MCF 10A (cell line): ENCODE measurements at regions not wholly inside any gene's neighbourhood (a gene's known extent, or its start where the extent isn't known, plus 50 kb on each side); places are given as distances from the start of the nearest gene placed in this dataset.

ENCODE experiments used
- BruUV-seq: library from RNA; stranded (reverse); fragments of 400-500 nt; replicated peaks from 2 replicates; lab custom pipeline; 2021; lab: Mats Ljungman, UMichigan
- CTCF ChIA-PET: fragments of 300-600 bp; sonication (Branson Sonifier 250); formaldehyde crosslinking; extraction: SDS; loops from one replicate; lab custom pipeline; 2021; ENCODE audit warnings: antibody characterized with exemption, inconsistent platforms; lab: Yijun Ruan, JAX
- POLR2A ChIA-PET: fragments of 300-600, 350-650 bp; sonication (Branson Sonifier 250); formaldehyde crosslinking; extraction: SDS; loops from one replicate; lab custom pipeline; 2020; ENCODE audit warnings: antibody characterized with exemption, inconsistent platforms; lab: Yijun Ruan, JAX
- DNase-seq: peaks from one replicate; pipeline ENCODE4 v3.0.0-alpha.2; 2018; ENCODE audit not compliant: unreplicated experiment
- H3K27ac Mint-ChIP-seq: one replicate; pipeline ENCODE4 v1.8.0; 2022; ENCODE audit warnings: mild to moderate bottlenecking, low read depth, mixed read lengths; ENCODE audit not compliant: unreplicated experiment
- H3K27me3 Mint-ChIP-seq: one replicate; pipeline ENCODE4 v1.8.0; 2022; ENCODE audit warnings: mixed read lengths; ENCODE audit not compliant: insufficient read depth, unreplicated experiment
- H3K36me3 Mint-ChIP-seq: one replicate; pipeline ENCODE4 v1.8.0; 2022; ENCODE audit warnings: mild to moderate bottlenecking, moderate library complexity, mixed read lengths; ENCODE audit not compliant: insufficient read depth, unreplicated experiment
- H3K4me1 Mint-ChIP-seq: one replicate; pipeline ENCODE4 v1.8.0; 2022; ENCODE audit warnings: mixed read lengths; ENCODE audit not compliant: insufficient read depth, unreplicated experiment
- H3K4me3 Mint-ChIP-seq: one replicate; pipeline ENCODE4 v1.8.0; 2022; ENCODE audit warnings: mild to moderate bottlenecking, moderate library complexity, mixed read lengths; ENCODE audit not compliant: unreplicated experiment
- H3K9me3 Mint-ChIP-seq: one replicate; pipeline ENCODE4 v1.8.0; 2022; ENCODE audit warnings: mixed read lengths; ENCODE audit not compliant: unreplicated experiment
- CTCF ChIP-seq: fragments of 200-600 bp; IDR thresholded peaks from one replicate; pipeline ENCODE4 v1.8.0; 2022; ENCODE audit warnings: antibody characterized with exemption, mild to moderate bottlenecking; ENCODE audit not compliant: unreplicated experiment
- intact Hi-C: fragments of 100-400 bp; cut with micrococcal nuclease; formaldehyde crosslinking; loops from 2 replicates; pipeline ENCODE4 v1.14.1; 2022

- TF ChIP-seq CTCF, result no peak
- no TSS peak for BruUV-seq
- DNase-seq, result no peak
- Mint-ChIP-seq H3K9me3 (peaks cover 26% of the 10 kb centered on the region), H3K27me3 (no peaks in the 10 kb centered on the region), H3K27ac (no peak overlapping the region), H3K36me3 (no peaks in the 10 kb centered on the region), H3K4me1 (no peaks in the 10 kb centered on the region), H3K4me3 (no peak overlapping the region)
- ChIA-PET POLR2A (no interaction called here), CTCF (no interaction called here)
- intact Hi-C loops, result no loop called here
Measured at GRCh38 chr22:48353116-48353947, 1474.3 kb downstream of the BRD1 start.

- Mint-ChIP-seq H3K27ac (no peak overlapping the region), H3K4me1 (no peaks in the 10 kb centered on the region), H3K27me3 (no peaks in the 10 kb centered on the region), H3K4me3 (no peak overlapping the region), H3K9me3 (peaks cover 26% of the 10 kb centered on the region), H3K36me3 (no peaks in the 10 kb centered on the region)
- DNase-seq, result no peak
- POLR2A ChIA-PET, result no interaction called here
- CTCF ChIA-PET, result no interaction called here
- TF ChIP-seq CTCF, result no peak
- intact Hi-C loops, result no loop called here
- BruUV-seq, result no TSS peak
Measured at GRCh38 chr22:48352086-48352911, 1475.4 kb downstream of the BRD1 start.

- H3K4me3 Mint-ChIP-seq, result no peak overlapping the region
- ChIA-PET CTCF (no interaction called here), POLR2A (no interaction called here)
- no peak overlapping the region for H3K27ac Mint-ChIP-seq
- no peak for DNase-seq
- BruUV-seq, result no TSS peak
- TF ChIP-seq CTCF, result no peak
- intact Hi-C loops, result no loop called here
- no peaks in the 10 kb centered on the region for H3K4me1 Mint-ChIP-seq
- H3K36me3 Mint-ChIP-seq, result no peaks in the 10 kb centered on the region
- peaks cover 22% of the 10 kb centered on the region for H3K9me3 Mint-ChIP-seq
- H3K27me3 Mint-ChIP-seq, result no peaks in the 10 kb centered on the region
Measured at GRCh38 chr22:48351376-48352085, 1476.1 kb downstream of the BRD1 start.

- no peak for DNase-seq
- BruUV-seq, result no TSS peak
- no peak overlapping the region for H3K27ac Mint-ChIP-seq
- ChIA-PET CTCF (no interaction called here), POLR2A (no interaction called here)
- intact Hi-C loops, result no loop called here
- TF ChIP-seq CTCF, result no peak
- no peak overlapping the region for H3K4me3 Mint-ChIP-seq
- H3K4me1 Mint-ChIP-seq, result no peaks in the 10 kb centered on the region
- no peaks in the 10 kb centered on the region for H3K27me3 Mint-ChIP-seq
- no peaks in the 10 kb centered on the region for H3K36me3 Mint-ChIP-seq
- peaks cover 17% of the 10 kb centered on the region for H3K9me3 Mint-ChIP-seq
Measured at GRCh38 chr22:48350456-48350855, 1477.2 kb downstream of the BRD1 start.
